CD14-positive monocyte (primary cell): ENCODE measurements at regions not wholly inside any gene's neighbourhood (a gene's known extent, or its start where the extent isn't known, plus 50 kb on each side); places are given as distances from the start of the nearest gene placed in this dataset.

Experiments used
- DNase-seq, 3 donors: peaks; one replicate each; pipeline ENCODE4 v3.0.0-alpha.2; 2011 to 2022
- H2AFZ ChIP-seq: 2 replicates; pipeline ENCODE4 v1.6.0; 2012; ENCODE audit warnings: mild to moderate bottlenecking, low read depth, low read length, inconsistent platforms; ENCODE audit not compliant: insufficient read depth, poor library complexity, severe bottlenecking
- H3K27ac ChIP-seq, 2 donors: 1 replicate in 1 of 2; 2 replicates in 1 of 2; pipeline ENCODE4 v1.5.1; 2012 to 2013; ENCODE audit warnings: low read length in 2 of 2, control low read depth in 1 of 2, inconsistent platforms in 1 of 2, low read depth in 1 of 2, mild to moderate bottlenecking in 1 of 2
- H3K27me3 ChIP-seq, 2 donors: one replicate each; pipeline versions ENCODE4 v1.6.0 to v1.6.1; 2011 to 2013; ENCODE audit warnings: low read length in 2 of 2; ENCODE audit not compliant: control insufficient read depth in 2 of 2, insufficient read depth in 2 of 2
- H3K36me3 ChIP-seq, 2 donors: replicated peaks in 1 of 2; 1 replicate in 1 of 2; 2 replicates in 1 of 2; pipeline versions ENCODE4 v1.5.1 to v1.6.1; 2012 to 2013; ENCODE audit warnings: low read length in 2 of 2, control low read depth in 1 of 2, inconsistent platforms in 1 of 2, mild to moderate bottlenecking in 1 of 2; ENCODE audit not compliant: insufficient read depth in 2 of 2, control insufficient read depth in 1 of 2
- H3K4me1 ChIP-seq, 2 donors: 1 replicate in 1 of 2; 2 replicates in 1 of 2; pipeline versions ENCODE4 v1.5.1 to v1.6.1; 2012 to 2013; ENCODE audit warnings: low read length in 2 of 2, control low read depth in 1 of 2, inconsistent platforms in 1 of 2, mild to moderate bottlenecking in 1 of 2, moderate library complexity in 1 of 2; ENCODE audit not compliant: insufficient read depth in 2 of 2, control insufficient read depth in 1 of 2
- H3K4me2 ChIP-seq: replicated peaks from 2 replicates; pipeline ENCODE3; 2012; ENCODE audit warnings: low read length, moderate library complexity, mild to moderate bottlenecking; ENCODE audit not compliant: poor library complexity, severe bottlenecking; ENCODE audit errors: extremely low read depth
- H3K4me3 ChIP-seq, 3 experiments: fragments of 200-600 bp in 1 of 3; sonication (generic) in 1 of 3; replicated peaks in 1 of 3; 1 replicate in 2 of 3; 2 replicates in 1 of 3; pipeline ENCODE4 v1.5.1; 2011 to 2013; ENCODE audit warnings: low read length in 3 of 3, mild to moderate bottlenecking in 3 of 3, control low read depth in 2 of 3, low read depth in 2 of 3, inconsistent platforms in 1 of 3, moderate library complexity in 1 of 3
- H3K79me2 ChIP-seq: 2 replicates; pipeline ENCODE4 v1.6.0; 2012; ENCODE audit warnings: mild to moderate bottlenecking, control low read depth, inconsistent platforms, low read length, moderate library complexity; ENCODE audit not compliant: insufficient read depth
- H3K9ac ChIP-seq: 2 replicates; pipeline ENCODE4 v1.6.0; 2017; ENCODE audit warnings: low read length, mild to moderate bottlenecking; ENCODE audit not compliant: insufficient read depth, poor library complexity, severe bottlenecking
- H3K9me3 ChIP-seq, 2 donors: replicated peaks in 1 of 2; 1 replicate in 1 of 2; 2 replicates in 1 of 2; pipeline versions ENCODE4 v1.5.1 to v1.6.1; 2012 to 2013; ENCODE audit warnings: low read length in 2 of 2, control low read depth in 1 of 2; ENCODE audit not compliant: control insufficient read depth in 1 of 2, insufficient read depth in 1 of 2
- H4K20me1 ChIP-seq: 2 replicates; pipeline ENCODE4 v1.6.0; 2012; ENCODE audit warnings: mild to moderate bottlenecking, low read length, control low read depth, moderate library complexity; ENCODE audit not compliant: insufficient read depth
- H3K27ac Mint-ChIP-seq, 7 donors: one replicate each; pipeline ENCODE4 v1.8.0; 2020; ENCODE audit warnings: mild to moderate bottlenecking in 7 of 7, mixed read lengths in 7 of 7, moderate library complexity in 6 of 7, inconsistent platforms in 2 of 7
- H3K27me3 Mint-ChIP-seq, 3 donors: one replicate each; pipeline ENCODE4 v1.8.0; 2021 to 2022; ENCODE audit warnings: low read depth in 3 of 3, mild to moderate bottlenecking in 3 of 3, mixed read lengths in 3 of 3, moderate library complexity in 3 of 3, inconsistent platforms in 1 of 3
- H3K36me3 Mint-ChIP-seq, 2 donors: one replicate each; pipeline ENCODE4 v1.8.0; 2020; ENCODE audit warnings: mixed read lengths in 2 of 2, inconsistent platforms in 1 of 2, mild to moderate bottlenecking in 1 of 2
- H3K4me1 Mint-ChIP-seq: one replicate; pipeline ENCODE4 v1.8.0; 2020; ENCODE audit warnings: mild to moderate bottlenecking, mixed read lengths
- H3K4me3 Mint-ChIP-seq, 2 donors: one replicate each; pipeline ENCODE4 v1.8.0; 2020; ENCODE audit warnings: mild to moderate bottlenecking in 2 of 2, mixed read lengths in 2 of 2, moderate library complexity in 1 of 2
- H3K9me3 Mint-ChIP-seq, 7 donors: one replicate each; pipeline ENCODE4 v1.8.0; 2020 to 2022; ENCODE audit warnings: mixed read lengths in 7 of 7, mild to moderate bottlenecking in 6 of 7, moderate library complexity in 6 of 7, inconsistent platforms in 2 of 7
- CTCF ChIP-seq: fragments of 200-600 bp; IDR thresholded peaks from one replicate; pipeline ENCODE4 v1.8.0; 2022; ENCODE audit warnings: antibody characterized with exemption, mild to moderate bottlenecking
- WGBS: methylation state at CpG from one replicate; pipeline ENCODE4 v1.1.5; 2013; ENCODE audit warnings: missing lambda C conversion rate; ENCODE audit not compliant: insufficient coverage; 5-methylcytosine and 5-hydroxymethylcytosine counted together
- intact Hi-C, 2 donors: fragments of 100-400 bp; cut with micrococcal nuclease; formaldehyde crosslinking; loops; one replicate each; pipeline versions ENCODE4 v1.15.0 to v1.15.1; 2023

DNA sequence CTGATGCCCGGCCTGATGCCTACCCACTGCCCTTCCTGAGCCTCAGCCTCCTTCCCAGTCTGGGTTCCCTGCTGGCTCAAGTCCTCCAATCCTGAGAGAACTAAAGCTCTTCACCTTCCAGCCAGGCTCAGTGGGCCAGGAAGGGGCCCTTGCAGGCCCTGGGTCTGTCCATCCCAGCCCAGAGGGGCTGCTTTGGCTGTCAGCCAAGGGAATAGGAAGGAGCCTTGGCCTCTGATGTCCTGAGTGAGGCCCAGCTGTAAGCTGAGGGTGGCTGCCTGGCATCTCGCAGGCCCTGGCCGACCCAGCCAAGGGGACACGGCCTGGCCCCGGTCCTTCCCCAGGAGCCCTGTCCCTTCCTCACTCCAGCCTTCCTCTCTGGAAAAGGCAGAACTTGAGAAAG, 83.4 kb downstream of the DHCR7 start:
- intact Hi-C loops: no loop called here
- H3K4me3 ChIP-seq: no peak overlapping the region
- peaks cover 0 to 12% of the 10 kb centered on the region in 2 donors for H3K9me3 ChIP-seq
- H3K9ac ChIP-seq: no peak overlapping the region
- DNase-seq: no peak
- H3K4me2 ChIP-seq: no peak overlapping the region
- no peaks in the 10 kb centered on the region for H3K79me2 ChIP-seq
- TF ChIP-seq CTCF: no peak
- H3K27ac Mint-ChIP-seq: no peak overlapping the region
- H3K27me3 Mint-ChIP-seq: peaks cover 0 to 2% (median 1%) of the 10 kb centered on the region in 3 donors
- H3K4me1 ChIP-seq: no peaks in the 10 kb centered on the region
- peaks cover 0 to 5% (median 0%) of the 10 kb centered on the region in 7 donors for H3K9me3 Mint-ChIP-seq
- no peaks in the 10 kb centered on the region for H3K36me3 Mint-ChIP-seq
- no peak overlapping the region for H2AFZ ChIP-seq
- no peak overlapping the region for H3K27ac ChIP-seq
- H4K20me1 ChIP-seq: no peaks in the 10 kb centered on the region
- 90% methylated on average over 1 of the region's 5 CpGs for WGBS
- H3K4me3 Mint-ChIP-seq: no peak overlapping the region
- H3K36me3 ChIP-seq: no peaks in the 10 kb centered on the region
- H3K4me1 Mint-ChIP-seq: no peaks in the 10 kb centered on the region
- no peaks in the 10 kb centered on the region for H3K27me3 ChIP-seq

- Histone ChIP-seq H3K27ac (no peak overlapping the region), H2AFZ (no peak overlapping the region), H3K4me3 (no peak overlapping the region), H3K9ac (no peak overlapping the region), H3K36me3 (no peaks in the 10 kb centered on the region), H3K27me3 (no peaks in the 10 kb centered on the region), H3K9me3 (peaks cover 0 to 12% of the 10 kb centered on the region in 2 donors), H4K20me1 (no peaks in the 10 kb centered on the region), H3K79me2 (no peaks in the 10 kb centered on the region), H3K4me2 (no peak overlapping the region), H3K4me1 (no peaks in the 10 kb centered on the region)
- Mint-ChIP-seq H3K9me3 (peaks cover 0 to 5% (median 0%) of the 10 kb centered on the region in 7 donors), H3K27ac (no peak overlapping the region), H3K4me1 (no peaks in the 10 kb centered on the region), H3K27me3 (peaks cover 0 to 2% (median 1%) of the 10 kb centered on the region in 3 donors), H3K36me3 (no peaks in the 10 kb centered on the region), H3K4me3 (no peak overlapping the region)
- TF ChIP-seq CTCF: no peak
- intact Hi-C loops: no loop called here
- WGBS: 77% methylated on average over 3 of the region's 4 CpGs
- DNase-seq: no peak
Measured at GRCh38 chr11:71364176-71364671, 84.0 kb downstream of the DHCR7 start.
